GM23338 (cell line): ENCODE measurements at regions not wholly inside any gene's neighbourhood (a gene's known extent, or its start where the extent isn't known, plus 50 kb on each side); places are given as distances from the start of the nearest gene placed in this dataset.
A peak's percentile ranks its signal among the peaks of the same experiment; 100 is the strongest.

Source experiments
- ATAC-seq: fragments of 200-7000 bp; cut with Tn5 transposase; 3 replicates; pipeline ENCODE4 v1.9.1; 2020
- DNase-seq: peaks from one replicate; pipeline ENCODE4 v3.0.0-alpha.2; 2015; ENCODE audit warnings: low spot score
- H2AFZ ChIP-seq: fragments of 200-600 bp; sonication (generic); 2 replicates; pipeline ENCODE4 v1.8.0; 2016; ENCODE audit warnings: antibody characterized with exemption, mild to moderate bottlenecking, moderate library complexity
- H3F3A ChIP-seq: fragments of 200-600 bp; sonication (generic); replicated peaks from 2 replicates; pipeline ENCODE4 v1.8.0; 2017; ENCODE audit warnings: antibody characterized with exemption, mixed run types, low read depth
- H3K27ac ChIP-seq: fragments of 200-600 bp; sonication (generic); 2 replicates; pipeline ENCODE4 v1.6.1; 2016; ENCODE audit warnings: low read depth
- H3K27me3 ChIP-seq: fragments of 200-600 bp; sonication (generic); 2 replicates; pipeline ENCODE4 v1.8.0; 2016; ENCODE audit warnings: mild to moderate bottlenecking, mixed run types, moderate library complexity; ENCODE audit not compliant: insufficient read depth
- H3K36me3 ChIP-seq: fragments of 200-600 bp; sonication (generic); 2 replicates; pipeline ENCODE4 v1.8.0; 2016; ENCODE audit warnings: mild to moderate bottlenecking; ENCODE audit not compliant: insufficient read depth
- H3K4me1 ChIP-seq: fragments of 200-600 bp; sonication (generic); 2 replicates; pipeline ENCODE4 v1.8.0; 2016; ENCODE audit warnings: mild to moderate bottlenecking, moderate library complexity; ENCODE audit not compliant: insufficient read depth
- H3K4me2 ChIP-seq: fragments of 200-600 bp; sonication (generic); 2 replicates; pipeline ENCODE4 v1.7.1; 2017; ENCODE audit warnings: mixed run types
- H3K4me3 ChIP-seq: fragments of 200-600 bp; sonication (generic); 2 replicates; pipeline ENCODE4 v1.6.1; 2016; ENCODE audit warnings: mixed run types
- H3K79me2 ChIP-seq: fragments of 200-600 bp; sonication (generic); replicated peaks from 2 replicates; pipeline ENCODE4 v1.8.0; 2017; ENCODE audit warnings: mild to moderate bottlenecking; ENCODE audit not compliant: insufficient read depth
- H3K9me2 ChIP-seq: fragments of 200-600 bp; sonication (generic); 2 replicates; pipeline ENCODE4 v1.8.0; 2017; ENCODE audit not compliant: insufficient read depth
- H4K20me1 ChIP-seq: fragments of 200-600 bp; sonication (generic); replicated peaks from 2 replicates; pipeline ENCODE4 v1.8.0; 2017; ENCODE audit warnings: mild to moderate bottlenecking; ENCODE audit not compliant: insufficient read depth
- H3K27ac Mint-ChIP-seq: 2 replicates; pipeline ENCODE4 v1.8.0; 2020; ENCODE audit warnings: inconsistent platforms, mild to moderate bottlenecking, moderate library complexity, mixed read lengths
- H3K27me3 Mint-ChIP-seq: 3 replicates; pipeline ENCODE4 v1.8.0; 2022; ENCODE audit warnings: low read depth, mild to moderate bottlenecking, moderate library complexity, mixed read lengths, inconsistent platforms; ENCODE audit not compliant: insufficient read depth, poor library complexity
- H3K36me3 Mint-ChIP-seq: 3 replicates; pipeline ENCODE4 v1.8.0; 2021; ENCODE audit warnings: low read depth, mild to moderate bottlenecking, inconsistent platforms, moderate library complexity, mixed read lengths
- H3K4me1 Mint-ChIP-seq: 3 replicates; pipeline ENCODE4 v1.8.0; 2020; ENCODE audit warnings: mild to moderate bottlenecking, inconsistent platforms, mixed read lengths
- H3K4me3 Mint-ChIP-seq: 3 replicates; pipeline ENCODE4 v1.8.0; 2021; ENCODE audit warnings: moderate library complexity, mild to moderate bottlenecking, inconsistent platforms, mixed read lengths
- H3K9me3 Mint-ChIP-seq: 3 replicates; pipeline ENCODE4 v1.8.0; 2020; ENCODE audit warnings: moderate library complexity, mild to moderate bottlenecking, inconsistent platforms, mixed read lengths
- CREB1 ChIP-seq: fragments of 250-450 bp; sonication (Bioruptor Pico); IDR thresholded peaks from 2 replicates; pipeline ENCODE4 v1.5.0; 2020; ENCODE audit warnings: low read depth, mild to moderate bottlenecking, moderate library complexity
- CTCF ChIP-seq, 2 experiments: fragments of 200-600 bp in 1 of 2; sonication (generic) in 1 of 2; conservative IDR thresholded peaks; 2 replicates each; pipeline versions ENCODE4 v1.5.1 to v1.6.1; 2016 to 2017; ENCODE audit warnings: antibody characterized with exemption in 2 of 2, low read depth in 2 of 2, mild to moderate bottlenecking in 2 of 2, moderate library complexity in 1 of 2
- ETS1 ChIP-seq: IDR thresholded peaks from 2 replicates; pipeline ENCODE4 v1.6.1; 2016; ENCODE audit warnings: antibody characterized with exemption
- EZH2 ChIP-seq: fragments of 200-600 bp; sonication (generic); IDR thresholded peaks from one replicate; pipeline ENCODE4 v1.8.0; 2017; ENCODE audit warnings: antibody characterized with exemption, mild to moderate bottlenecking, low read depth; ENCODE audit not compliant: unreplicated experiment
- EZH2phosphoT487 ChIP-seq: fragments of 200-600 bp; sonication (generic); IDR thresholded peaks from one replicate; pipeline ENCODE4 v1.8.1; 2018; ENCODE audit warnings: antibody characterized with exemption; ENCODE audit not compliant: unreplicated experiment
- JUNB ChIP-seq: IDR thresholded peaks from one replicate; pipeline ENCODE4 v1.6.1; 2016; ENCODE audit warnings: antibody characterized with exemption; ENCODE audit not compliant: unreplicated experiment
- NANOG ChIP-seq: IDR thresholded peaks from 2 replicates; pipeline ENCODE4 v1.6.1; 2016; ENCODE audit warnings: antibody characterized with exemption, borderline replicate concordance
- POLR2AphosphoS5 ChIP-seq: IDR thresholded peaks from 2 replicates; pipeline ENCODE4 v1.6.1; 2016; ENCODE audit warnings: antibody characterized with exemption, low read depth
- REST ChIP-seq: IDR thresholded peaks from one replicate; pipeline ENCODE4 v1.6.1; 2018; ENCODE audit warnings: antibody characterized with exemption; ENCODE audit not compliant: unreplicated experiment
- ZNF114 ChIP-seq: fragments of 250-450 bp; sonication (Bioruptor Pico); IDR thresholded peaks from 2 replicates; pipeline ENCODE4 v1.5.0; 2020; ENCODE audit warnings: mild to moderate bottlenecking, moderate library complexity
- ZNF331 ChIP-seq: fragments of 250-450 bp; sonication (Bioruptor Pico); IDR thresholded peaks from 2 replicates; pipeline ENCODE4 v1.5.0; 2020; ENCODE audit warnings: low read depth, mild to moderate bottlenecking, moderate library complexity

DNA sequence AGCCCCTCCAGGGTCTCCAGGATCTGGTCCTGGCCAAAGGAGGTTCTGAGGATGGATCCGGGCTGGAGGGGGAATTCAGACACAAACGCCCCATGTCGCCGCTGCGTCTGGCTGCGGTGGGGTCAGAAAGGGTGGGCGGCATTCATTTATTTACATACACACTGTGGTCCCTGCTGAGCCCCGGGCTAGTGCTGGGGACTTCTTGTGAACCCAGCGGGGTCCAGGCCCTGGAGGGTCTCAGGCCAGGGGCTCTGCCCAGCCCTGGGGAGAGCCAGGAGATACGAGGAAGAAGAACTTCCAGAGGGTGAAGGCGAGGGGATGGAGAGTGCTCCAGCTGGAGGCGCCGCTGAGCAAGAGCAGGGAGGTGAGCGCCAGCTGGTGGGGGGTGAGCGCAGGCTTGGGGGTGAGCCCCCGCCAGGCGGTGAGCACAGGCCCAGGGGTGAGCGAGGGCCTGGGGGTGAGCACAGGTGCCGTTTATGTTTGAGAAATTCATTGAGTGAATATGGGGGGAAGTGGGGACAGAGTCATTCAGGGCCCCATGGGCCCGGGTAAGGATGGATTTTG lies 68.1 kb downstream of the NCOR2 start:
- peaks cover 28% of the 10 kb centered on the region for H3K27me3 Mint-ChIP-seq
- Histone ChIP-seq H3K4me3 (no peak overlapping the region), H3K27me3 (no peaks in the 10 kb centered on the region), H4K20me1 (peaks cover 14% of the 10 kb centered on the region), H3K4me2 (peak overlapping the region; percentile 64; the same call in 1 of the 2 replicates), H3K4me1 (peaks cover 38% of the 10 kb centered on the region), H3K27ac (peak overlapping the region; percentile 96), H2AFZ (no peak overlapping the region), H3K79me2 (peaks cover 96% of the 10 kb centered on the region), H3F3A (0 out of 2 replicates have a peak, but pooled peaks cover 5% of the 10 kb centered on the region), H3K9me2 (no peaks in the 10 kb centered on the region), H3K36me3 (no peaks in the 10 kb centered on the region)
- DNase-seq: no peak
- no peaks in the 10 kb centered on the region; the same call in 2 of the 3 replicates for H3K9me3 Mint-ChIP-seq
- peaks cover 13% of the 10 kb centered on the region; the same call in 2 of the 3 replicates for H3K36me3 Mint-ChIP-seq
- TF ChIP-seq CTCF (conservative IDR thresholded peaks at IDR 0.05; ENCODE audit: low read depth in 2 of 2) (peak; percentile 30 to 53), EZH2phosphoT487 (no peak)
- H3K4me1 Mint-ChIP-seq: peaks cover 68% of the 10 kb centered on the region
- peak overlapping the region; percentile 95 for H3K27ac Mint-ChIP-seq
- H3K4me3 Mint-ChIP-seq: no peak overlapping the region; the same call in 2 of the 3 replicates
- no peak for ATAC-seq

GRCh38 chr12:124498275-124499189 lies 68.9 kb downstream of the NCOR2 start:
- no peaks in the 10 kb centered on the region for H3K36me3 ChIP-seq
- Mint-ChIP-seq H3K9me3 (no peaks in the 10 kb centered on the region; the same call in 2 of the 3 replicates), H3K4me3 (no peak overlapping the region; the same call in 2 of the 3 replicates), H3K27ac (peak overlapping the region; percentile 95), H3K27me3 (peaks cover 25% of the 10 kb centered on the region), H3K36me3 (peaks cover 11% of the 10 kb centered on the region; the same call in 2 of the 3 replicates), H3K4me1 (peaks cover 64% of the 10 kb centered on the region)
- ATAC-seq (no peak), DNase-seq (no peak)
- 0 out of 2 replicates have a peak, but pooled peaks cover 5% of the 10 kb centered on the region for H3F3A ChIP-seq
- no peaks in the 10 kb centered on the region for H3K9me2 ChIP-seq
- peak overlapping the region; percentile 69 for H3K27ac ChIP-seq
- no peak overlapping the region for H3K4me3 ChIP-seq
- H3K79me2 ChIP-seq: peaks cover 95% of the 10 kb centered on the region
- H2AFZ ChIP-seq: no peak overlapping the region
- H3K4me2 ChIP-seq: no peak overlapping the region
- H4K20me1 ChIP-seq: peaks cover 8% of the 10 kb centered on the region
- no peaks in the 10 kb centered on the region for H3K27me3 ChIP-seq
- peaks cover 37% of the 10 kb centered on the region for H3K4me1 ChIP-seq
- TF ChIP-seq CREB1 (CRISPR knock-in tag) (no peak), EZH2 (no peak), EZH2phosphoT487 (no peak), POLR2AphosphoS5 (no peak), NANOG (no peak), REST (no peak), ETS1 (no peak), JUNB (no peak), ZNF114 (CRISPR knock-in tag) (no peak), ZNF331 (CRISPR knock-in tag) (no peak)
